Chondrocyte (in vitro differentiated cells): ENCODE measurements at regions not wholly inside any gene's neighbourhood (a gene's known extent, or its start where the extent isn't known, plus 50 kb on each side); places are given as distances from the start of the nearest gene placed in this dataset.

Experiments
- DNase-seq: peaks from one replicate; pipeline ENCODE4 v3.0.0; 2021; ENCODE audit warnings: mixed read lengths, low spot score
- H3K27ac Mint-ChIP-seq: one replicate; pipeline ENCODE4 v1.8.0; 2021; ENCODE audit warnings: mild to moderate bottlenecking, moderate library complexity, mixed read lengths; ENCODE audit not compliant: unreplicated experiment
- H3K27me3 Mint-ChIP-seq: 2 replicates; pipeline ENCODE4 v1.8.0; 2021; ENCODE audit warnings: low read depth, mixed read lengths
- H3K36me3 Mint-ChIP-seq: 2 replicates; pipeline ENCODE4 v1.8.0; 2021; ENCODE audit warnings: low read depth, mixed read lengths
- H3K4me1 Mint-ChIP-seq: 2 replicates; pipeline ENCODE4 v1.8.0; 2021; ENCODE audit warnings: low read depth, mild to moderate bottlenecking, mixed read lengths
- H3K4me3 Mint-ChIP-seq: one replicate; pipeline ENCODE4 v1.8.0; 2021; ENCODE audit warnings: mild to moderate bottlenecking, moderate library complexity, mixed read lengths; ENCODE audit not compliant: unreplicated experiment
- H3K9me3 Mint-ChIP-seq: 2 replicates; pipeline ENCODE4 v1.8.0; 2021; ENCODE audit warnings: low read depth, mixed read lengths
- CTCF ChIP-seq: fragments of 200-600 bp; sonication (generic); IDR thresholded peaks from 2 replicates; pipeline ENCODE4 v1.5.0; 2021; ENCODE audit warnings: antibody characterized with exemption, mild to moderate bottlenecking, moderate library complexity

GRCh38 chr2:226023383-226023782 lies 623.9 kb downstream of the NYAP2 start:
- peak; percentile 20 for TF ChIP-seq CTCF
- peaks cover 8% of the 10 kb centered on the region for H3K9me3 Mint-ChIP-seq
- no peaks in the 10 kb centered on the region for H3K4me1 Mint-ChIP-seq
- H3K36me3 Mint-ChIP-seq, result no peaks in the 10 kb centered on the region
- no peak for DNase-seq
- H3K27me3 Mint-ChIP-seq, result no peaks in the 10 kb centered on the region
- H3K27ac Mint-ChIP-seq, result no peak overlapping the region
- no peak overlapping the region for H3K4me3 Mint-ChIP-seq

GRCh38 chr2:226020956-226021355 lies 621.4 kb downstream of the NYAP2 start:
- no peak for TF ChIP-seq CTCF
- Mint-ChIP-seq H3K27me3 (no peaks in the 10 kb centered on the region), H3K4me3 (no peak overlapping the region), H3K4me1 (no peaks in the 10 kb centered on the region), H3K27ac (no peak overlapping the region), H3K9me3 (peaks cover 10% of the 10 kb centered on the region), H3K36me3 (no peaks in the 10 kb centered on the region)
- no peak for DNase-seq

GRCh38 chr2:226020176-226020575 lies 620.7 kb downstream of the NYAP2 start:
- Mint-ChIP-seq H3K4me3 (no peak overlapping the region), H3K9me3 (peaks cover 10% of the 10 kb centered on the region), H3K27me3 (no peaks in the 10 kb centered on the region), H3K4me1 (no peaks in the 10 kb centered on the region), H3K36me3 (no peaks in the 10 kb centered on the region), H3K27ac (no peak overlapping the region)
- TF ChIP-seq CTCF, result no peak
- no peak for DNase-seq

- Mint-ChIP-seq H3K27ac (no peak overlapping the region), H3K36me3 (no peaks in the 10 kb centered on the region), H3K9me3 (peaks cover 8% of the 10 kb centered on the region), H3K4me1 (no peaks in the 10 kb centered on the region), H3K27me3 (no peaks in the 10 kb centered on the region), H3K4me3 (no peak overlapping the region)
- no peak for TF ChIP-seq CTCF
- DNase-seq, result no peak
Observed at GRCh38 chr2:226018641-226019040, 619.1 kb downstream of the NYAP2 start.

- Mint-ChIP-seq H3K27ac (no peak overlapping the region), H3K4me3 (no peak overlapping the region), H3K36me3 (no peaks in the 10 kb centered on the region), H3K9me3 (peaks cover 7% of the 10 kb centered on the region), H3K27me3 (no peaks in the 10 kb centered on the region), H3K4me1 (no peaks in the 10 kb centered on the region)
- DNase-seq, result no peak
- TF ChIP-seq CTCF, result no peak
Observed at GRCh38 chr2:226017537-226017936, 618.0 kb downstream of the NYAP2 start.
